ENCODE measurements at regions not wholly inside any gene's neighbourhood (a gene's known extent, or its start where the extent isn't known, plus 50 kb on each side); places are given as distances from the start of the nearest gene placed in this dataset.

DNA sequence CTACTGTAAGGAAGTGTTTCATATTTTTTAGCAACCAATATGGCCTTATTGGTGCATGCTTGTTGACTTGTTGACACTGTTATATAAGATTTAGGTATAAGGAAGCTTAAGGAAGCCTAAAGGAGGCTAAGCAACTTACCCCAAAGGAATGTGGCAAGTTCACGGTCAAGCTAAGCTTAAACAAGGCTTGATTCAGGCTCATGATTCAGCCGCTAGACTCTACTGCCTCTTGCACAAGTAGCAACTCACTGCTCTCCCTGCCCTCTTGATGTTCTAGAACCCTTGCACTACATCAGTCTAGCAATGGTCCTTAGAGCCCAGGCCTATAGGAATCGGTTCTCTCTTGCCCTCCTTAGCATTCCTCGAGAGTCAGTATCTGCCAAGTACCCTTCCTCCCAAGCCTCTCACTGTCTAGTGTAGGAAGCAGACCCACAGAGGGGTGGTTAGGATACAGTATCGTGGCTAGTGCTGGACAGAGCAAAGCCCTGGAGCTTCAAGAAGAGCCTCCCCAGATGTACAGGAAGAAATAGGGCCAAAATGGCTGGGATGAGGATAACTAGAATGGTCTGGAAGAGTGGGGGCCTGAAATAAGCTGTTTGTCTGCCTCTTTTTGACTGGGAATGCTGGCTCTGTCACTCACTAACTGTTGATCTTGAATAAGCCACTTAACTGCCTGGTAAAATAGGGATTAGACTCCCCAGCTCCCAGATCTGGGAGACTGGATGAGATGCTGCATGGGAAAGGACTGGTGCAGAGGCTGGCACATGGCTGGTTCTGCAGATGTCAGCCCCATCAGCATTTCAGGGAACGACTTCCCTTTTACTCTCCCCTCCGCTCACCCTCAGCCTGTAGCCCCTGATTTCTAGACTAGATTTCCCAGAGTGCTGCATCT, 122.2 kb downstream of the NAV1 start:
- DNase-seq, result no peak

- DNase-seq, result no peak
Observed at GRCh38 chr1:201661823-201662359, 123.0 kb downstream of the NAV1 start.

- no peak for DNase-seq
Observed at GRCh38 chr1:201662646-201663045, 123.7 kb downstream of the NAV1 start.

GRCh38 chr1:201663491-201664113, 124.7 kb downstream of the NAV1 start:
- DNase-seq, result no peak

GRCh38 chr1:201665036-201665435, 126.1 kb downstream of the NAV1 start:
- no peak for DNase-seq

DNA sequence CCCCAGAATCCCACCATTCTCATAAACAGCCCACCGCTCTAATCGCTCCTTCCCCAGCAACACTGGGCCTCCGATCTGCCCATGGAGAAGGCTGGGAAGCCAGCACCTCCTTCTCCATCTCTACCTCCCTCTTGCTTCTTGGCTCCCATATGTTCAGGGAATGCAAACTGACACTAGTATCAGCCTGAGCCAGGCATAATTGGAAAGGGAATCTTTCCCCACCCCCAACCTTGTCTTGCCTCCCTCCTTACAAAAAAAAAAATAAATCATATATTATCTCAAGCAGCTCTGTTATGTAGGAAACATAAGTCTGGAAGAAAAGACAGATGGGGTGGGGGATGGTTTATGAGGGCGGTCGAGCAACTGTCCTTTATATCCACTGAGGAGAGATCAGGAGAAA, 127.2 kb downstream of the NAV1 start:
- no peak for DNase-seq

DNA sequence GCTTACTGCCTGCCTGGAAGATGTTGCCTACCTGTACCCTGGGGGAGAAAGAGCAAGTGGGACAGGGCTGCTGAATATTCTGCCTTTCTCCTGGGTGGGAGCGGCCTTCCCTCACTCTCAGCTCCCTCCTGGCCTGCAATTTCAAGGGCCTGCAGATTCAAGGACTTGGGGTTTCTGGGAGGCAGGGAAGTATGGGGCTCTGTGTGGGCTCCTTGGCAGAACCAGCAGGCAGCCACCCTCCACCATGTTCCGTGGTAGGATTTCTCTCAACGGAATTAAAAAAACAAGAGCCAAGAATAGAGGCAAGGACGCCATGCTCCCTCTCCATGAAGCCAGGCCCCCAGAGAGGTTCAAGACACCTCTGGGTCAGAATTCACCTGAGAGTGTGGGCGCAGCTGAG, 127.7 kb downstream of the NAV1 start:
- DNase-seq, result no peak

GRCh38 chr1:201667479-201667878, 128.6 kb downstream of the NAV1 start:
- DNase-seq, result no peak

GRCh38 chr1:201670517-201670916, 131.6 kb downstream of the NAV1 start:
- no peak for DNase-seq

- DNase-seq, result no peak
Observed at GRCh38 chr1:201672685-201673084, 133.8 kb downstream of the NAV1 start.

- no peak for DNase-seq
Observed at GRCh38 chr1:201673093-201673492, 134.2 kb downstream of the NAV1 start.

DNA sequence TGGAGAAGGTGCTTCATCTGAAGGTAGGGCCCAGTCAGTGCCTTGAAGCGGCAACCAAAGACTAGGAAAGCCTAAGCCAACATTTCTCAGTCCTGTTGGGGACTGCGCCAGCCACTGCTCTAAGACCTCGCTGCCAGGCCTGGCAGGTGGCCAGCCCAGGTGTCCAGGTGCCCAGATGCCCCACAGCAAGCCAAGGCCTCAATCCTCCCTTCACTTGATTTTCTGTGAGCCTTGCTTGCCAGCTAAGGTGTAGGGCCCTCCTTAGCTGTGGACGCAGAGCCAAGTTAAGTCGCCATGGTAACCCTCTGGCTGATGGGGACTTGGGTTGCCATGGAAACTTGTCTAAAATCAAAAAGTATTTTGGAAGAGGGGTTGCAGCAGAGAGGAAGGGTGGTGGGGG, 135.0 kb downstream of the NAV1 start:
- DNase-seq, result no peak

GRCh38 chr1:201675143-201675542, 136.2 kb downstream of the NAV1 start:
- DNase-seq, result no peak

DNA sequence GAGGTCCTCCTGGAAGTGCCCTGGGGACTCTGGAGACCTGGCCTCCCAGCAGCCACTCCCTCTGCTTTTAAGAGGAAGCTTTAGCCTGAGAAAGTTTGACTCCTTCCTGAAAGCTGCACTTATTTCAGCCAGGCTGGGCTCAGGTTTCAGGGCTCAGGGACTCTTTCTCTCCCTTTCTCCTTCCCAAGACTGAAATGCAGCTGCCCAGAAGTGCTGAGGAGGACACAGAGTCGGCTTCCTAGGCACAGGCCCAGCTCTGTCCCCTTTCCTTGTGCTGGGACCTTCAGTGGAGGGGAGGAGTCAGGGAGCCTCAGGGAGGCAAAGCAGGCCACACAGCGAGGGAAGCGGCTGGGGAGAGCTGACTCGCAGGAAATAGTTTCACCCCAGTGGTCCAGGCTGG, 137.3 kb downstream of the NAV1 start:
- no peak for DNase-seq

GRCh38 chr1:201676641-201677040, 137.7 kb downstream of the NAV1 start:
- DNase-seq, result no peak

DNA sequence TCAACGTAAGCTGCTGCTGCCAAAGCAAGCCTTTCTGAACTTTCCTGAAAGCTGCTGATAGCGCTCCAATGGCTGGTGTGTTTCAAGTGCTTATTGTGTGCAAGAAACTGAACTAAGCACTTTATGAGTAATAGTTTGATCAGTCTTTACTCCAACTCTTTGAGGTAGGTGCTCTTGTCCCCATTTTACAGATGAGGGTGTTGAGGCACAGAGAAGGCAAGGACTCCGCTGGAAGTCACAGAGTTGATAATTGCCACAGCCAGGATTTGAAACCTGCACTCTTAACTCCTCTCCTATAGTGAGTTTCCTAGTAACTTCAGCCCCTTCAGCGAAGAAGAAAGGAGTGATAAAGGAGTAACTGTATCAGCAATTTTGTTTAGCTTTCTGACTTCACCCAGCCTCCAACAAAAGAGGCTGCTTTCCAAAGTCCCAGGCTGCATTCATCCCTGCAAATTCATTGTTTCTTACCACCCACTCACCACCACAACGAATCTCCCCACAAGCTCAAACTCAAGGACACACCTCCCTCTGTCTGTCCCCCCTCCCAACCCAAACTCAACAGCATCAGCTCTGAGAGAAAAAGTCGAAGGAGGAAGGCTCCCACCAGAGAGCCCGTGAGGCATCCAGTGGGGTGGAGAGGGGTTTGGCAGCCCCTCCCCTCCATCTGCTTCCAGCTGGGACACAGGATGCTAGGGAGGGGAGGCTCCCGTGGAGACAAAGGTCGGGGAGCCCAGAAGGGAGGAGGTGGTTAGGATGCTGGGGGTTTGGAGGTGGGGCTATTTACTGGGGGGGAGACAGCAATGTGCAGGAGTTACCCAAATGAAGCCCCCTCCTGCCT, 139.6 kb downstream of the NAV1 start:
- DNase-seq, result no peak

- no peak for DNase-seq
Observed at GRCh38 chr1:201681375-201681774, 142.4 kb downstream of the NAV1 start.

DNA sequence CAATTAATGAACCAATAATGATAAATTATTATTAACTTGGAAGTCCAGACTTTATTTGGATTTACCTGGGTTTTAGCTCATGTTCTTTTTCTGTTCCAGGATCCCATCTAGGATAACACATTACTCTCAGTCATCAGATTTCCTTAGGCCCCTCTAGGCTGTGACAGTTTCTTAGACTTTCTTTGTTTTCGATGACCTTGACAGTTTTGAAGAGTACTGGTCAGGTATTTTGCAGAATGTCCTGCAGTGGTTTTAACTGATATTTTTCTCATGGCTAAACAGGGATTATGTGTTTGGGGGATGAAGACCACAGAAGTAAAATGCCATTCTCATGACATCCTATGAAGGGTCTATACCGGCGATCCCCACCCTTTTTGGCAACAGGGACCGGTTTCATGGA, 144.0 kb downstream of the NAV1 start:
- DNase-seq, result no peak

DNA sequence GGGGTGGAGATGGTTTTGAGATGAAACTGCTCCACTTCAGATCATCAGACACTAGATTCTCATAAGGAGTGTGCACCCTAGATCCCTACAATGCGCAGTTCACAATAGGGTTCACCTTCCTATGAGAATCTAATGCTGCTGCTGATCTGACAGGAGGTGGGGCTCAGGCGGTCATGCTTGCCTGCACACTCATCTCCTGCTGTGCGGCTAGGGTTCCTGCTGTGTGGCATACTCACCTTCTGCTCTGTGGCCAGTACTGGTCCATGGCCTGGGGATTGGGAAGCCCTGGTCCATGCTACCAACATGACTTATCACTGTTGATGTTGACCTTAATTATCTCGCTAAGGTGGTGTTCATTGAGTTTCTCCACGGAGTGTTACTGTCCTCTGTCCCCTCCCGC, 144.5 kb downstream of the NAV1 start:
- DNase-seq, result no peak

DNA sequence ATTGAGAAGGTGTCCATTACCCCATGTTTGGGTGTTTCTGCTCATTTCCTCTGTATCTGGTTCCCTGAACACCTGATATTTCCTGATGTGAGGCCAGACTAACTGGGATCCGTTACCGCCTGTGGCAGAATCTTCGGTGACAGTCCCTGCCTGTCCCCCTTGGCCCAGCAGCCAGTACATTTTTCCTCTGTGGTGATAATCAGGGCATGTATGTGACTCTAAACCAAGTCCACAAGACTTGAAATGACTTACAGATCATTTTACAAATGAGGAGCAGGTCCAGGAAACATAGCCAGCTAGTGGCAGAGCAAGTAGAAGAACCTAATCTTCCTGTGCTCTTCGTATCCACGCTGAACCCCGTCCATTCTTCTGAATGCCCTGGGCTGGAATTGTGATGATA, 143.5 kb upstream of the IPO9 start:
- DNase-seq, result no peak

DNA sequence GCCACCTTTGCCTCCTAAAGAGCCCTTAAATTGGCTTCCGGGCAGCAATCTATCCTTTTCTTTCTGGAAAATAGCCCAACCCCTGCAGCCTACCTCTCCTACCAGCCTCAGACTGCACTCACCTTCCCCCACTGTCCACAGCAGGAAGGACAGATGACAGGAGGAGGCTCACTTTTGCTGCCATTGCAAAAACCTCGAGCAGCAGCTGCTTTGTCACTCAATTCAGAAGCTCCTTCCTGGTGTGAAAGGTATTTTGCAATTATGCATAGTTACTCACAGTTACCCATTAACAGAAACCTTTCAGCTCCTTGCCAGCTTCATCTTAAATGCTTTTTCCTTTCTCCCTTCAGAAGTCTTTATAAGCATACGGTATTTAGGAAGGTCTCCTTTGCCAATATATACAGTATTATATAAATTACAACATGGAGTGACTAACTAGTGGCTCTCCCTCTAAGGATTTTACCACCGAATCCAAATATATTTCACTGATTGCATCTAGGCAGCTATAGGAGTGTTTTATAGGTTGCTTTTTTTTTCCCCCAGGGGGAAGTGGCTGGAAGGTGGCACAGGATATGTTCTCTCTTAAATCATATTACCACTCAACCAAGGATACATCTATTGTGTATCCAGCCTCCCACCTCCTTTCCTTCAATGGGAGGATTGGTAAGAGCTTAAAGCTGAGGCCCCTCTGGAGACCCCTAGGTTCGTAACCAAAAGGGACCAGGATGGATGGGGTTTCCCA, 142.1 kb upstream of the IPO9 start:
- no peak for DNase-seq

GRCh38 chr1:201688514-201688913, 140.4 kb upstream of the IPO9 start:
- DNase-seq, result no peak

- DNase-seq, result no peak
Observed at GRCh38 chr1:201689647-201690046, 139.3 kb upstream of the IPO9 start.
